CD14-positive monocyte (primary cell): ENCODE measurements at regions not wholly inside any gene's neighbourhood (a gene's known extent, or its start where the extent isn't known, plus 50 kb on each side); places are given as distances from the start of the nearest gene placed in this dataset.

Experiments
- DNase-seq, 3 donors: peaks; one replicate each; pipeline ENCODE4 v3.0.0-alpha.2; 2011 to 2022
- H2AFZ ChIP-seq: 2 replicates; pipeline ENCODE4 v1.6.0; 2012; ENCODE audit warnings: mild to moderate bottlenecking, low read depth, low read length, inconsistent platforms; ENCODE audit not compliant: insufficient read depth, poor library complexity, severe bottlenecking
- H3K27ac ChIP-seq, 2 donors: 1 replicate in 1 of 2; 2 replicates in 1 of 2; pipeline ENCODE4 v1.5.1; 2012 to 2013; ENCODE audit warnings: low read length in 2 of 2, control low read depth in 1 of 2, inconsistent platforms in 1 of 2, low read depth in 1 of 2, mild to moderate bottlenecking in 1 of 2
- H3K27me3 ChIP-seq, 2 donors: one replicate each; pipeline versions ENCODE4 v1.6.0 to v1.6.1; 2011 to 2013; ENCODE audit warnings: low read length in 2 of 2; ENCODE audit not compliant: control insufficient read depth in 2 of 2, insufficient read depth in 2 of 2
- H3K36me3 ChIP-seq, 2 donors: replicated peaks in 1 of 2; 1 replicate in 1 of 2; 2 replicates in 1 of 2; pipeline versions ENCODE4 v1.5.1 to v1.6.1; 2012 to 2013; ENCODE audit warnings: low read length in 2 of 2, control low read depth in 1 of 2, inconsistent platforms in 1 of 2, mild to moderate bottlenecking in 1 of 2; ENCODE audit not compliant: insufficient read depth in 2 of 2, control insufficient read depth in 1 of 2
- H3K4me1 ChIP-seq, 2 donors: 1 replicate in 1 of 2; 2 replicates in 1 of 2; pipeline versions ENCODE4 v1.5.1 to v1.6.1; 2012 to 2013; ENCODE audit warnings: low read length in 2 of 2, control low read depth in 1 of 2, inconsistent platforms in 1 of 2, mild to moderate bottlenecking in 1 of 2, moderate library complexity in 1 of 2; ENCODE audit not compliant: insufficient read depth in 2 of 2, control insufficient read depth in 1 of 2
- H3K4me2 ChIP-seq: replicated peaks from 2 replicates; pipeline ENCODE3; 2012; ENCODE audit warnings: low read length, moderate library complexity, mild to moderate bottlenecking; ENCODE audit not compliant: poor library complexity, severe bottlenecking; ENCODE audit errors: extremely low read depth
- H3K4me3 ChIP-seq, 3 experiments: fragments of 200-600 bp in 1 of 3; sonication (generic) in 1 of 3; replicated peaks in 1 of 3; 1 replicate in 2 of 3; 2 replicates in 1 of 3; pipeline ENCODE4 v1.5.1; 2011 to 2013; ENCODE audit warnings: low read length in 3 of 3, mild to moderate bottlenecking in 3 of 3, control low read depth in 2 of 3, low read depth in 2 of 3, inconsistent platforms in 1 of 3, moderate library complexity in 1 of 3
- H3K79me2 ChIP-seq: 2 replicates; pipeline ENCODE4 v1.6.0; 2012; ENCODE audit warnings: mild to moderate bottlenecking, control low read depth, inconsistent platforms, low read length, moderate library complexity; ENCODE audit not compliant: insufficient read depth
- H3K9ac ChIP-seq: 2 replicates; pipeline ENCODE4 v1.6.0; 2017; ENCODE audit warnings: low read length, mild to moderate bottlenecking; ENCODE audit not compliant: insufficient read depth, poor library complexity, severe bottlenecking
- H3K9me3 ChIP-seq, 2 donors: replicated peaks in 1 of 2; 1 replicate in 1 of 2; 2 replicates in 1 of 2; pipeline versions ENCODE4 v1.5.1 to v1.6.1; 2012 to 2013; ENCODE audit warnings: low read length in 2 of 2, control low read depth in 1 of 2; ENCODE audit not compliant: control insufficient read depth in 1 of 2, insufficient read depth in 1 of 2
- H4K20me1 ChIP-seq: 2 replicates; pipeline ENCODE4 v1.6.0; 2012; ENCODE audit warnings: mild to moderate bottlenecking, low read length, control low read depth, moderate library complexity; ENCODE audit not compliant: insufficient read depth
- H3K27ac Mint-ChIP-seq, 7 donors: one replicate each; pipeline ENCODE4 v1.8.0; 2020; ENCODE audit warnings: mild to moderate bottlenecking in 7 of 7, mixed read lengths in 7 of 7, moderate library complexity in 6 of 7, inconsistent platforms in 2 of 7
- H3K27me3 Mint-ChIP-seq, 3 donors: one replicate each; pipeline ENCODE4 v1.8.0; 2021 to 2022; ENCODE audit warnings: low read depth in 3 of 3, mild to moderate bottlenecking in 3 of 3, mixed read lengths in 3 of 3, moderate library complexity in 3 of 3, inconsistent platforms in 1 of 3
- H3K36me3 Mint-ChIP-seq, 2 donors: one replicate each; pipeline ENCODE4 v1.8.0; 2020; ENCODE audit warnings: mixed read lengths in 2 of 2, inconsistent platforms in 1 of 2, mild to moderate bottlenecking in 1 of 2
- H3K4me1 Mint-ChIP-seq: one replicate; pipeline ENCODE4 v1.8.0; 2020; ENCODE audit warnings: mild to moderate bottlenecking, mixed read lengths
- H3K4me3 Mint-ChIP-seq, 2 donors: one replicate each; pipeline ENCODE4 v1.8.0; 2020; ENCODE audit warnings: mild to moderate bottlenecking in 2 of 2, mixed read lengths in 2 of 2, moderate library complexity in 1 of 2
- H3K9me3 Mint-ChIP-seq, 7 donors: one replicate each; pipeline ENCODE4 v1.8.0; 2020 to 2022; ENCODE audit warnings: mixed read lengths in 7 of 7, mild to moderate bottlenecking in 6 of 7, moderate library complexity in 6 of 7, inconsistent platforms in 2 of 7
- CTCF ChIP-seq: fragments of 200-600 bp; IDR thresholded peaks from one replicate; pipeline ENCODE4 v1.8.0; 2022; ENCODE audit warnings: antibody characterized with exemption, mild to moderate bottlenecking
- WGBS: methylation state at CpG from one replicate; pipeline ENCODE4 v1.1.5; 2013; ENCODE audit warnings: missing lambda C conversion rate; ENCODE audit not compliant: insufficient coverage; 5-methylcytosine and 5-hydroxymethylcytosine counted together
- intact Hi-C, 2 donors: fragments of 100-400 bp; cut with micrococcal nuclease; formaldehyde crosslinking; loops; one replicate each; pipeline versions ENCODE4 v1.15.0 to v1.15.1; 2023

- H3K27me3 Mint-ChIP-seq = peaks cover 0 to 2% (median 0%) of the 10 kb centered on the region in 3 donors
- Histone ChIP-seq H3K4me1 (peaks cover 75 to 95% of the 10 kb centered on the region in 2 donors), H3K4me3 (peak overlapping the region in 1 of 3 experiments; percentile 2), H3K36me3 (no peaks in the 10 kb centered on the region), H3K27ac (peak overlapping the region in 1 of 2 donors; percentile 94), H3K9me3 (no peaks in the 10 kb centered on the region), H3K79me2 (no peaks in the 10 kb centered on the region), H3K4me2 (no peak overlapping the region), H3K27me3 (no peaks in the 10 kb centered on the region), H4K20me1 (no peaks in the 10 kb centered on the region), H3K9ac (no peak overlapping the region), H2AFZ (no peak overlapping the region)
- no peak overlapping the region for H3K4me3 Mint-ChIP-seq
- no peak for TF ChIP-seq CTCF
- intact Hi-C loops = loop anchor here in 1 of 2 donors (5.0 kb wide), 2 partner anchors 70 to 210 kb away; no protein-coding TSS in a partner anchor
- peaks cover 0 to 4% (median 0%) of the 10 kb centered on the region in 7 donors for H3K9me3 Mint-ChIP-seq
- 20% methylated on average over 1 of the region's 1 CpG for WGBS
- DNase-seq = peak; percentile 41 to 79 (median 68)
- H3K36me3 Mint-ChIP-seq = no peaks in the 10 kb centered on the region
- peaks cover 2% of the 10 kb centered on the region for H3K4me1 Mint-ChIP-seq
- H3K27ac Mint-ChIP-seq = peak overlapping the region in 1 of 7 donors; percentile 46
Measured at GRCh38 chr2:147632198-147632597, 212.6 kb upstream of the ACVR2A start.

GRCh38 chr2:147631294-147631693 lies 213.5 kb upstream of the ACVR2A start:
- no peak overlapping the region for H2AFZ ChIP-seq
- intact Hi-C loops = loop anchor here in 1 of 2 donors (5.0 kb wide), 2 partner anchors 69 to 211 kb away; no protein-coding TSS in a partner anchor

More at GRCh38 chr2:147631294-147631693, 213.5 kb upstream of the ACVR2A start:
- Histone ChIP-seq H3K36me3 (no peaks in the 10 kb centered on the region), H3K4me2 (peak overlapping the region; percentile 41), H3K27me3 (no peaks in the 10 kb centered on the region), H4K20me1 (no peaks in the 10 kb centered on the region), H3K4me1 (peaks cover 66 to 86% of the 10 kb centered on the region in 2 donors), H3K4me3 (peak overlapping the region in 1 of 3 experiments; percentile 19), H3K79me2 (no peaks in the 10 kb centered on the region), H3K27ac (peak overlapping the region in 1 of 2 donors; percentile 94), H3K9ac (no peak overlapping the region), H3K9me3 (no peaks in the 10 kb centered on the region)
- Mint-ChIP-seq H3K27me3 (peaks cover 0 to 2% (median 0%) of the 10 kb centered on the region in 3 donors), H3K36me3 (no peaks in the 10 kb centered on the region), H3K4me1 (peaks cover 2% of the 10 kb centered on the region), H3K27ac (peak overlapping the region in 3 of 7 donors; percentile 96 to 98 (median 98)), H3K9me3 (peaks cover 0 to 4% (median 0%) of the 10 kb centered on the region in 7 donors), H3K4me3 (peak overlapping the region in 1 of 2 donors; percentile 54)
- WGBS = no CpG with 5 or more reads among the region's 1 CpG
- peak; percentile 30 to 63 (median 46) for DNase-seq
- TF ChIP-seq CTCF = no peak
